Kidney (tissue), 13 donors: ENCODE measurements at regions not wholly inside any gene's neighbourhood (a gene's known extent, or its start where the extent isn't known, plus 50 kb on each side); places are given as distances from the start of the nearest gene placed in this dataset.
"Not testable (repeated sequence)": the region's sequence is repeated elsewhere in the genome, so short reads cannot be mapped to it uniquely, and the experiment has no call there.

Source experiments
- DNase-seq, 5 donors: peaks; one replicate each; pipeline ENCODE4 v3.0.0-alpha.2; 2013 to 2020
- FAIRE-seq: peaks from 2 replicates; lab custom pipeline; 2012; peaks lifted over from hg19 to GRCh38; lab: Jason Lieb, UNC
- H3K27ac ChIP-seq, 2 donors: one replicate each; pipeline ENCODE4 v1.7.0; 2013; ENCODE audit warnings: low read depth in 2 of 2, low read length in 2 of 2, inconsistent platforms in 1 of 2
- H3K27me3 ChIP-seq: one replicate; pipeline ENCODE4 v1.7.1; 2013; ENCODE audit warnings: low read length, inconsistent platforms; ENCODE audit not compliant: control insufficient read depth, insufficient read depth
- H3K36me3 ChIP-seq, 3 donors: one replicate each; pipeline versions ENCODE4 v1.7.0 to v1.7.1; 2013; ENCODE audit warnings: low read length in 3 of 3, control low read depth in 1 of 3, inconsistent platforms in 1 of 3; ENCODE audit not compliant: insufficient read depth in 3 of 3, control insufficient read depth in 2 of 3
- H3K4me1 ChIP-seq, 3 donors: one replicate each; pipeline versions ENCODE4 v1.7.0 to v1.7.1; 2013; ENCODE audit warnings: low read length in 3 of 3, inconsistent platforms in 1 of 3, low read depth in 1 of 3; ENCODE audit not compliant: control insufficient read depth in 2 of 3, insufficient read depth in 2 of 3
- H3K4me3 ChIP-seq, 3 donors: one replicate each; pipeline versions ENCODE4 v1.7.0 to v1.8.1; 2013; ENCODE audit warnings: low read length in 3 of 3, control low read depth in 1 of 3, inconsistent platforms in 1 of 3
- H3K9ac ChIP-seq, 3 donors: one replicate each; pipeline versions ENCODE4 v1.7.0 to v1.7.1; 2013; ENCODE audit warnings: low read length in 3 of 3, control low read depth in 1 of 3, inconsistent platforms in 1 of 3
- H3K9me3 ChIP-seq, 3 donors: one replicate each; pipeline versions ENCODE4 v1.7.0 to v1.7.1; 2013; ENCODE audit warnings: low read length in 3 of 3, control low read depth in 1 of 3, inconsistent platforms in 1 of 3; ENCODE audit not compliant: control insufficient read depth in 2 of 3, insufficient read depth in 1 of 3
- intact Hi-C: fragments of 100-400 bp; cut with DNase I; formaldehyde crosslinking; loops from one replicate; pipeline ENCODE4 v1.11.1; 2022
- TF ChIP-seq, protein P1 (sequence below): IDR thresholded peaks from 3 replicates; pipeline ENCODE4 v1.5.1; 2012; ENCODE audit warnings: mild to moderate bottlenecking, moderate library complexity, borderline replicate concordance; ENCODE audit not compliant: insufficient read depth; ENCODE audit errors: extremely low read depth
- donor health status: control.
- donor health status: control.
- donor health status: control.
- donor health status: control.
- donor health status: control.
- donor health status: DM: yes; HTN: yes; CAD: no.
- donor health status: Normal renal cell carcinoma (clear cell type).

DNA sequence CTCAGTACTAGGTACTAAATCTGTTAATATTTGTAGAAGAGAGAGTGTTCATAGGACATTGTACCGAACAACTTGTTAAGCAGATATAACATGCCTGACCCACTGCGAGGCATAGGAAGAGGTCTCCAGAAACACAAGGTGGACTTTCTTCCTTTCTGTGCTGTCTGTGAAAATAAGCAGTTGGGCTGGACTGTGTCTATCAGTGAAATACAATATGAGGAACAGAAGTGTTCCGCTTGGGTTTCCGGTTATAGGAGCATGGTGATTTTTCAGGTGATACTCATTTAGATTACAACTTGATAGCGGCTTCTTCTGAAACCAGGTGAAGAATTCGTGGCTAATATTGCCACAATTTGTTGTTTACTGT is 60.9 kb upstream of the TLR4 start:
- Histone ChIP-seq H3K27ac (no peak overlapping the region), H3K9ac (no peak overlapping the region), H3K27me3 (peaks cover 2% of the 10 kb centered on the region), H3K9me3 (no peaks in the 10 kb centered on the region), H3K4me3 (peak overlapping the region in 1 of 3 donors; percentile 6), H3K36me3 (no peaks in the 10 kb centered on the region), H3K4me1 (peaks cover 0 to 2% (median 0%) of the 10 kb centered on the region in 3 donors)
- intact Hi-C loops: no loop called here
- FAIRE-seq (no peak), DNase-seq (no peak)
- TF ChIP-seq, protein P1, sequence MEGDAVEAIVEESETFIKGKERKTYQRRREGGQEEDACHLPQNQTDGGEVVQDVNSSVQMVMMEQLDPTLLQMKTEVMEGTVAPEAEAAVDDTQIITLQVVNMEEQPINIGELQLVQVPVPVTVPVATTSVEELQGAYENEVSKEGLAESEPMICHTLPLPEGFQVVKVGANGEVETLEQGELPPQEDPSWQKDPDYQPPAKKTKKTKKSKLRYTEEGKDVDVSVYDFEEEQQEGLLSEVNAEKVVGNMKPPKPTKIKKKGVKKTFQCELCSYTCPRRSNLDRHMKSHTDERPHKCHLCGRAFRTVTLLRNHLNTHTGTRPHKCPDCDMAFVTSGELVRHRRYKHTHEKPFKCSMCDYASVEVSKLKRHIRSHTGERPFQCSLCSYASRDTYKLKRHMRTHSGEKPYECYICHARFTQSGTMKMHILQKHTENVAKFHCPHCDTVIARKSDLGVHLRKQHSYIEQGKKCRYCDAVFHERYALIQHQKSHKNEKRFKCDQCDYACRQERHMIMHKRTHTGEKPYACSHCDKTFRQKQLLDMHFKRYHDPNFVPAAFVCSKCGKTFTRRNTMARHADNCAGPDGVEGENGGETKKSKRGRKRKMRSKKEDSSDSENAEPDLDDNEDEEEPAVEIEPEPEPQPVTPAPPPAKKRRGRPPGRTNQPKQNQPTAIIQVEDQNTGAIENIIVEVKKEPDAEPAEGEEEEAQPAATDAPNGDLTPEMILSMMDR: no peak

DNA sequence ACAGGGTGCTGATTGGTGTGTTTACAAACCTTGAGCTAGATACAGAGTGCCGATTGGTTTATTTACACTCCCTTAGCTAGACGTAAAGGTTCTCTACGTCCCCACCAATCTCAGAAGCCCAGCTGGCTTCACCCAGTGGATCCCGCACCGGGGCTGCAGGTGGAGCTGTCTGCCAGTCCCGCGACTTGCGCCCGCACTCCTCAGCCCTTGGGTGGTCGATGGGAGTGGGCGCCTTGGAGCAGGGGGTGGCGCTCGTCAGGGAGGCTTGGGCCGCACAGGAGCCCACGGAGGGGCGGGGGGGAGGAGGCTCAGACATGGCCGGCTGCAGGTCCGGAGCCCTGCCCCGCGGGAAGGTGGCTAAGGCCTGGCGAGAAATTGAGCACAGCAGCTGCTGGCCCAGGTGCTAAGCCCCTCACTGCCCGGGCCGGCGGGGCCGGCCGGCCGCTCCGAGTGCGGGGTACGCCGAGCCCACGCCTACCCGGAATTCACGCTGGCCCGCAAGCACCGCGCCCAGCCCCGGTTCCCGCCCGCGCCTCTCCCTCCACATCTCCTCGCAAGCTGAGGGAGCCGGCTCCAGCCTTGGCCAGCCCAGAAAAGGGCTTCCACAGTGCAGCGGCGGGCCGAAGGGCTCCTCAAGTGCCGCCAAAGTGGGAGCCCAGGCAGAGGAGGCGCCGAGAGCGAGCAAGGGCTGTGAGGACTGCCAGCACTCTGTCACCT is 61.5 kb upstream of the TLR4 start:
- intact Hi-C loops, H3K27me3 ChIP-seq, FAIRE-seq, H3K9me3 ChIP-seq, H3K4me1 ChIP-seq, H3K9ac ChIP-seq, H3K27ac ChIP-seq, H3K36me3 ChIP-seq: not testable (repeated sequence)
- DNase-seq: peak in 3 of 5 donors; percentile 26 to 60 (median 39)
- peak overlapping the region in 1 of 3 donors; percentile 6 for H3K4me3 ChIP-seq

DNA sequence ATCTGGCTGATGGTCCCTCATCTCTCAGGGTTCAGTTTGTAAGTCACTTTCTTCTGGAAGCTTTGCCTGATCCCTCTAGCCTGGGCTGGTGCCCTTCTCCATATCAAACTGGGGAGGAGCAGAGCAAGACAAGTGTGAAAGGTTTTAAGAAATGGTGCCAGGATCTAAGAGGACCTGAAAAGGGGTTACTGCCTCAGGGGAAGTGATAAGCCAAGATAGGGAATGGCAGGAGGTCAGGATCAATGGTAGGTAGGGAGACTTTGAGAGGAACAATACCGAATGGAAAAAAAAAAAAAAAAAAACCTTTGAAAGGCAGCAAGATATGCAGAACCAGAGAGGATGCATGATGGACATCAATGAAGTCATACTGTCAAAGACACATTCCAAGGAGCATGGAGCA is 67.5 kb upstream of the TLR4 start:
- Histone ChIP-seq H3K9ac (no peak overlapping the region), H3K27me3 (no peaks in the 10 kb centered on the region), H3K9me3 (no peaks in the 10 kb centered on the region), H3K4me1 (no peaks in the 10 kb centered on the region), H3K4me3 (no peak overlapping the region), H3K36me3 (no peaks in the 10 kb centered on the region), H3K27ac (no peak overlapping the region)
- TF ChIP-seq, protein P1: no peak
- intact Hi-C loops: no loop called here
- FAIRE-seq: no peak
- no peak for DNase-seq

DNA sequence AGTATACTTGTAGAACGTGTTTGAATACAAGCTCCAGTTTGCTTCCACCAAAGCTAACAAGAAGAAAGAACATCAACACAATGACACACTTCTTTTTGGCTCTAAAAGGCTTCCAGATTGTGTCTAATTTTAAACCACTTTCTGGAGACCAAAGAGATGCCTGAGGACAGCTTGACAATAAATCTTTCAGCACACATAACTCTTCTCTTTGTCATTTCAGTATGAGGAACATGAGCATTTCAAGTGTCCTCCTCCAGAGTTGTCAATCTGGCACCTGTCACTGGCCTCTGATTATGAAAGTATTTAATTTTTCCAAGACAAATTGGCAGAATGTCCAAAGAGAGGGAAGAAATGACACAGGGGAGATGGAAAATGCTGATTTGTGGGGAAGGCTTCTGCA is 79.0 kb upstream of the TLR4 start:
- Histone ChIP-seq H3K36me3 (no peaks in the 10 kb centered on the region), H3K27me3 (no peaks in the 10 kb centered on the region), H3K9me3 (peaks cover 0 to 9% (median 6%) of the 10 kb centered on the region in 3 donors), H3K4me3 (no peak overlapping the region), H3K4me1 (no peaks in the 10 kb centered on the region), H3K9ac (no peak overlapping the region), H3K27ac (no peak overlapping the region)
- intact Hi-C loops: no loop called here
- DNase-seq (no peak), FAIRE-seq (no peak)
- TF ChIP-seq, protein P1: no peak
